NCI-H226 (cell line): ENCODE measurements at regions not wholly inside any gene's neighbourhood (a gene's known extent, or its start where the extent isn't known, plus 50 kb on each side); places are given as distances from the start of the nearest gene placed in this dataset.
A peak's percentile ranks its signal among the peaks of the same experiment; 100 is the strongest.
"Not testable (repeated sequence)": the region's sequence is repeated elsewhere in the genome, so short reads cannot be mapped to it uniquely, and the experiment has no call there.

Source experiments
- DNase-seq: peaks from one replicate; pipeline ENCODE4 v3.0.0-alpha.2; 2015

GRCh38 chr22:27300536-27301285 lies 500.8 kb downstream of the MN1 start:
- DNase-seq, result no peak

GRCh38 chr22:27302501-27302900 lies 499.1 kb downstream of the MN1 start:
- DNase-seq, result no peak

GRCh38 chr22:27303718-27304117 lies 497.8 kb downstream of the MN1 start:
- DNase-seq, result no peak

- DNase-seq, result no peak
Observed at GRCh38 chr22:27306771-27307170, 494.8 kb downstream of the MN1 start.

- no peak for DNase-seq
Observed at GRCh38 chr22:27307545-27308247, 493.9 kb downstream of the MN1 start.

GRCh38 chr22:27308513-27308912 lies 493.0 kb downstream of the MN1 start:
- DNase-seq, result no peak

GRCh38 chr22:27309697-27310096 lies 491.9 kb downstream of the MN1 start:
- DNase-seq, result no peak

- DNase-seq, result no peak
Observed at GRCh38 chr22:27310966-27311697, 490.4 kb downstream of the MN1 start.

GRCh38 chr22:27311698-27312550 lies 489.6 kb downstream of the MN1 start:
- DNase-seq, result no peak

- DNase-seq, result no peak
Observed at GRCh38 chr22:27312565-27312964, 489.0 kb downstream of the MN1 start.

GRCh38 chr22:27312966-27313855 lies 488.3 kb downstream of the MN1 start:
- DNase-seq, result no peak

GRCh38 chr22:27314276-27314807 lies 487.2 kb downstream of the MN1 start:
- DNase-seq, result peak; percentile 10

- no peak for DNase-seq
Observed at GRCh38 chr22:27315833-27316232, 485.7 kb downstream of the MN1 start.

GRCh38 chr22:27317096-27317495 lies 484.5 kb downstream of the MN1 start:
- no peak for DNase-seq

GRCh38 chr22:27317971-27318428 lies 483.6 kb downstream of the MN1 start:
- DNase-seq, result no peak

- peak; percentile 1 for DNase-seq
Observed at GRCh38 chr22:27318516-27318915, 483.0 kb downstream of the MN1 start.

GRCh38 chr22:27323661-27324060 lies 477.9 kb downstream of the MN1 start:
- DNase-seq, result no peak

- not testable (repeated sequence) for DNase-seq
Observed at GRCh38 chr22:27324908-27325307, 476.6 kb downstream of the MN1 start.

- no peak for DNase-seq
Observed at GRCh38 chr22:27327497-27327896, 474.1 kb downstream of the MN1 start.

GRCh38 chr22:27327981-27328721 lies 473.4 kb downstream of the MN1 start:
- DNase-seq, result no peak
